Adipocyte (in vitro differentiated cells): ENCODE measurements at regions not wholly inside any gene's neighbourhood (a gene's known extent, or its start where the extent isn't known, plus 50 kb on each side); places are given as distances from the start of the nearest gene placed in this dataset.
A peak's percentile ranks its signal among the peaks of the same experiment; 100 is the strongest.

ENCODE experiments used
- DNase-seq: peaks from one replicate; pipeline ENCODE4 v3.0.0-alpha.2; 2015; ENCODE audit warnings: low read depth
- H3K27me3 ChIP-seq: replicated peaks from 2 replicates; pipeline ENCODE4 v1.7.0; 2013; ENCODE audit warnings: mild to moderate bottlenecking, low read length, moderate library complexity; ENCODE audit not compliant: control insufficient read depth, insufficient read depth
- H3K36me3 ChIP-seq: 2 replicates; pipeline ENCODE4 v1.7.0; 2013; ENCODE audit warnings: low read length, mild to moderate bottlenecking, moderate library complexity; ENCODE audit not compliant: control insufficient read depth, insufficient read depth, severe bottlenecking
- H3K4me1 ChIP-seq: 2 replicates; pipeline ENCODE4 v1.7.0; 2013; ENCODE audit warnings: mild to moderate bottlenecking, low read length, moderate library complexity; ENCODE audit not compliant: control insufficient read depth, insufficient read depth
- H3K4me3 ChIP-seq: 2 replicates; pipeline ENCODE4 v1.7.0; 2013; ENCODE audit warnings: mild to moderate bottlenecking, low read length, moderate library complexity
- H3K9ac ChIP-seq: 2 replicates; pipeline ENCODE4 v1.7.0; 2013; ENCODE audit warnings: mild to moderate bottlenecking, low read length, moderate library complexity
- H3K9me3 ChIP-seq: 2 replicates; pipeline ENCODE4 v1.7.0; 2013; ENCODE audit warnings: mild to moderate bottlenecking, low read length, moderate library complexity; ENCODE audit not compliant: control insufficient read depth

DNA sequence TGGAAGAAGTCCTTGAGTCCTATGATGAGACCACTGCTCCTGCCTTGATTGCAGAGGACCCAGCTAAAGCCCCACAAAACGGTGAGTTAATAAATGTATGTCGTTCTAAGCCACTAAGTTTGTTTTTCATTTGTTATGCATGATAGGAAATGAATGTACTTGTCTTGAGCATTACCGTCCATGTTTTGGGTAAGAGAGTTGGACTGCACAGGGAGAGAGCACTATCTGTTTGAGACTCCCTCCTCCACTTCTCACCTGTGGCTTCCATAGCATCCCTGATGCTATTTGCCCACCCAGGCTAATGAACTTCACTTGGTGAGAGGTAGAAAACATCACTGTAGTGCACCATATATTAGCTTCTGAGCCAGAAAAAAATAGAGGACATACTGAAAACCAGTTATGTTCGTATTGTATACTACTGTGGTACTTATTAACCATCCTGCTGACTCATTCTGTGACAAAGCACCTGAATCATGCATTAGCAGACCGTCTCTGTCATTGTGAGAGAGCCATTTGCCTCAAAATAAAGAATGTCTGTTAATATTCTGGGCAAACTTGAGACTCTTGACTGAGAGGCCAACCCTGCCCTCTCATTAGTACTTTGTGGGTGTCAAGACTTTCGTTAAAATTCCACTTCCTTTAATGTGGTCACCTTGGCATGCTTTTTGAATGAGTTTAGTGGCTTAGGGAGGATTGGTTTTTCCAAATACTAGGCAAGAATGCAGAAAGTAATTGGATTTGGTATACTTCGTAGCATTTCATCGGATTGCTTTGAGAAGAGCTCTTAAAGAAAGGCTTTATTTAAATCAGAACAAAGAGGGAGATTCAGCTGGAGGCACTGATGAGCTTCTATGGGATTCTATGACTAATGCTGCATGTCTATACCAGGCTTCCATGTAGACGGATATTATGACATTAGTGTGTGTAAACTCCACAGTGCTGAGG lies 99.3 kb upstream of the GRPR start:
- Histone ChIP-seq H3K9ac (no peak overlapping the region), H3K36me3 (no peaks in the 10 kb centered on the region), H3K4me3 (no peak overlapping the region), H3K27me3 (no peaks in the 10 kb centered on the region), H3K4me1 (peaks cover 3% of the 10 kb centered on the region), H3K9me3 (no peaks in the 10 kb centered on the region)
- peak; percentile 9 for DNase-seq

DNA sequence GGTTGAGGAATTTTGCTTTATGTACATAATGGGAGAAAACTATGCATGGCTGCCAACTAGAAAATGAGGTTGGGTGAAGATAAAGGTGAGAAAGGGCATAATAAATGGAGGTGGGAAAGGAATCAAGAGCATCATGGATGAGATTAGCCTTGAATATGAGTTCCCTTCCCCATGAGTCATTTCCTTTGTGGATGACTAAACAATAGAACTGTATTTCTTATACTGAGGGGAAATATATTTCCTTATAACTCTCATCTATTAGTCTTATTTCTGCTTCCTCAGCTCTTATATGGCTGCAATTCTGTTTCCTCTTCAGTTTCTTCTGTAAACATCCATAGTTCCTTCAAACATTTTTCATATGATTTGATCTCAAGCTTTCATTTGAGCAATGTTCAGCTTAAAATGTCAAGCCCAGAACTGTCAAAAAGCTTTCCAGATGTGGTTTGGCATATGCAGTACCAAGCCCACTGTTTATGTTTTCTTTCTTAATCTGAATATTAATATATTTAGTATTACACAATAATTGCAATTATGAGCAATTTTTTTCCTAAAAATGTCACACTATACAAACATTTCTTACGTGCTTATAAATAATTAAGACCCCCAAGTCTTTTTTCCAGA lies 100.7 kb upstream of the GRPR start:
- no peak overlapping the region for H3K4me3 ChIP-seq
- DNase-seq: peak; percentile 30
- H3K36me3 ChIP-seq: no peaks in the 10 kb centered on the region
- H3K9ac ChIP-seq: no peak overlapping the region
- H3K4me1 ChIP-seq: peaks cover 3% of the 10 kb centered on the region
- H3K9me3 ChIP-seq: no peaks in the 10 kb centered on the region
- no peaks in the 10 kb centered on the region for H3K27me3 ChIP-seq

GRCh38 chrX:16018291-16018690 lies 105.1 kb upstream of the GRPR start:
- no peak for DNase-seq
- H3K36me3 ChIP-seq: no peaks in the 10 kb centered on the region

DNA sequence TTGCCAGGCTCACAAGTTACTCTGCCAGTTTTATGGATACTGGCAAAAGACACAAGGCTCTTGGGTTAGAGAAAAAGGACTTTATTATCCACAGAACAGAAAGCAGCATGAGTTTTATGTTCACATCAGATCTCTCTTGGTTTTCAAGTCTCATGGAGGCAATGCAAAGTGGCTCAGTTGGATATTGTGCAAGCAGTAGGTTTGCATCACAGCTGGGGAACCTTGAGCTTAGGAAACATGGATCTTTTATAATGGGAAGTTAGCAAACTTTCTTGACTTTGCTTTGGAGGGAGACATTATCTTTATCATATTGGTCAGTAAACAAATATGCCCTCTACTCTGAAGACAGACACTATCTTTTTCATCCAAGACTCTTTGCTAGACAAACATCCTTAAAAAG lies 109.2 kb upstream of the GRPR start:
- peaks cover 7% of the 10 kb centered on the region for H3K27me3 ChIP-seq
- peak; percentile 34 for DNase-seq
- no peak overlapping the region for H3K9ac ChIP-seq
- no peaks in the 10 kb centered on the region for H3K9me3 ChIP-seq
- H3K4me3 ChIP-seq: no peak overlapping the region
- no peaks in the 10 kb centered on the region for H3K36me3 ChIP-seq
- peaks cover 13% of the 10 kb centered on the region for H3K4me1 ChIP-seq

More at GRCh38 chrX:16018291-16018690, 105.1 kb upstream of the GRPR start:
- Histone ChIP-seq H3K9ac (no peak overlapping the region), H3K4me3 (no peak overlapping the region), H3K27me3 (peaks cover 4% of the 10 kb centered on the region), H3K9me3 (no peaks in the 10 kb centered on the region), H3K4me1 (peaks cover 3% of the 10 kb centered on the region)

GRCh38 chrX:16012250-16012649 lies 111.1 kb upstream of the GRPR start:
- Histone ChIP-seq H3K9ac (no peak overlapping the region), H3K4me1 (peaks cover 14% of the 10 kb centered on the region), H3K9me3 (no peaks in the 10 kb centered on the region), H3K36me3 (no peaks in the 10 kb centered on the region), H3K4me3 (no peak overlapping the region), H3K27me3 (peaks cover 7% of the 10 kb centered on the region)
- DNase-seq: no peak

GRCh38 chrX:16005917-16006316 lies 117.4 kb upstream of the GRPR start:
- H3K4me1 ChIP-seq: peaks cover 14% of the 10 kb centered on the region
- peaks cover 6% of the 10 kb centered on the region for H3K27me3 ChIP-seq
- no peaks in the 10 kb centered on the region for H3K36me3 ChIP-seq
- H3K9ac ChIP-seq: no peak overlapping the region
- H3K9me3 ChIP-seq: peaks cover 4% of the 10 kb centered on the region
- no peak overlapping the region for H3K4me3 ChIP-seq
- DNase-seq: peak; percentile 79

GRCh38 chrX:16002185-16002584 lies 121.2 kb upstream of the GRPR start:
- Histone ChIP-seq H3K36me3 (no peaks in the 10 kb centered on the region), H3K4me1 (no peaks in the 10 kb centered on the region)
- no peak for DNase-seq

GRCh38 chrX:15998350-15998749 lies 125.0 kb upstream of the GRPR start:
- no peaks in the 10 kb centered on the region for H3K4me1 ChIP-seq
- peaks cover 24% of the 10 kb centered on the region for H3K9me3 ChIP-seq
- no peak overlapping the region for H3K4me3 ChIP-seq
- H3K36me3 ChIP-seq: no peaks in the 10 kb centered on the region
- no peak overlapping the region for H3K9ac ChIP-seq
- no peaks in the 10 kb centered on the region for H3K27me3 ChIP-seq
- DNase-seq: no peak

More at GRCh38 chrX:16002185-16002584, 121.2 kb upstream of the GRPR start:
- Histone ChIP-seq H3K9ac (no peak overlapping the region), H3K4me3 (no peak overlapping the region), H3K9me3 (peaks cover 7% of the 10 kb centered on the region), H3K27me3 (peaks cover 2% of the 10 kb centered on the region)

DNA sequence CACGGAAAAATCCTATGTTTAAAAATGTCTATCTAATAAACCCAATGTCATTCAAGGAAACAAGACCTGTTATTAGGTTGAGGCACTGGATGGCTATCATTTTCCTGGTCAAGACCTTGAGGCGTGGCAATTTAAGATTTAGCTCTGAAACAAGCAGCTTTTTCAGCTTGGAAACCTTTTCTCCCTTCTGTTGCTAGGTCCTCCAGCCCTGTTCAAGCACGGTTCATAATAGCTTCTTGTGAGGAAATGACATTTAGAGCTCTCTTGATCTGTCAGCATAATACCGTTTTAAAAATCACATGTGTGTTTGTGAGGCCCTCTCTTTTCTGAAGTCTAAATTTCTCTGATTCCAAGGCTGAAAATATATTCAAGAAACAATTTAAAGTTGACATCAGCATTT lies 133.6 kb upstream of the GRPR start:
- H3K9me3 ChIP-seq: peaks cover 13% of the 10 kb centered on the region
- no peaks in the 10 kb centered on the region for H3K36me3 ChIP-seq
- H3K27me3 ChIP-seq: no peaks in the 10 kb centered on the region
- peak; percentile 19 for DNase-seq
- H3K9ac ChIP-seq: no peak overlapping the region
- no peak overlapping the region for H3K4me3 ChIP-seq
- peaks cover 13% of the 10 kb centered on the region for H3K4me1 ChIP-seq

GRCh38 chrX:15988661-15989603 lies 134.3 kb upstream of the AP1S2 start:
- no peak overlapping the region for H3K9ac ChIP-seq
- H3K27me3 ChIP-seq: no peaks in the 10 kb centered on the region
- peaks cover 13% of the 10 kb centered on the region for H3K4me1 ChIP-seq
- peaks cover 6% of the 10 kb centered on the region for H3K9me3 ChIP-seq
- DNase-seq: peak; percentile 81
- peak overlapping the region; percentile 20 for H3K4me3 ChIP-seq
- H3K36me3 ChIP-seq: no peaks in the 10 kb centered on the region

- H3K4me1 ChIP-seq: peaks cover 13% of the 10 kb centered on the region
- no peak overlapping the region for H3K4me3 ChIP-seq
- no peaks in the 10 kb centered on the region for H3K36me3 ChIP-seq
- H3K27me3 ChIP-seq: no peaks in the 10 kb centered on the region
- DNase-seq: no peak
- H3K9me3 ChIP-seq: peaks cover 6% of the 10 kb centered on the region
- no peak overlapping the region for H3K9ac ChIP-seq
These were observed 131.3 kb upstream of the AP1S2 start for GRCh38 chrX:15985937-15986336.
